Cerebellar cortex (tissue), 1 donor: ENCODE measurements at regions not wholly inside any gene's neighbourhood (a gene's known extent, or its start where the extent isn't known, plus 50 kb on each side); places are given as distances from the start of the nearest gene placed in this dataset.
A peak's percentile ranks its signal among the peaks of the same experiment; 100 is the strongest.
"Not testable (repeated sequence)": the region's sequence is repeated elsewhere in the genome, so short reads cannot be mapped to it uniquely, and the experiment has no call there.

ENCODE experiments used
- DNase-seq: peaks from one replicate; pipeline ENCODE4 v3.0.0-alpha.2; 2015; ENCODE audit warnings: low spot score

DNA sequence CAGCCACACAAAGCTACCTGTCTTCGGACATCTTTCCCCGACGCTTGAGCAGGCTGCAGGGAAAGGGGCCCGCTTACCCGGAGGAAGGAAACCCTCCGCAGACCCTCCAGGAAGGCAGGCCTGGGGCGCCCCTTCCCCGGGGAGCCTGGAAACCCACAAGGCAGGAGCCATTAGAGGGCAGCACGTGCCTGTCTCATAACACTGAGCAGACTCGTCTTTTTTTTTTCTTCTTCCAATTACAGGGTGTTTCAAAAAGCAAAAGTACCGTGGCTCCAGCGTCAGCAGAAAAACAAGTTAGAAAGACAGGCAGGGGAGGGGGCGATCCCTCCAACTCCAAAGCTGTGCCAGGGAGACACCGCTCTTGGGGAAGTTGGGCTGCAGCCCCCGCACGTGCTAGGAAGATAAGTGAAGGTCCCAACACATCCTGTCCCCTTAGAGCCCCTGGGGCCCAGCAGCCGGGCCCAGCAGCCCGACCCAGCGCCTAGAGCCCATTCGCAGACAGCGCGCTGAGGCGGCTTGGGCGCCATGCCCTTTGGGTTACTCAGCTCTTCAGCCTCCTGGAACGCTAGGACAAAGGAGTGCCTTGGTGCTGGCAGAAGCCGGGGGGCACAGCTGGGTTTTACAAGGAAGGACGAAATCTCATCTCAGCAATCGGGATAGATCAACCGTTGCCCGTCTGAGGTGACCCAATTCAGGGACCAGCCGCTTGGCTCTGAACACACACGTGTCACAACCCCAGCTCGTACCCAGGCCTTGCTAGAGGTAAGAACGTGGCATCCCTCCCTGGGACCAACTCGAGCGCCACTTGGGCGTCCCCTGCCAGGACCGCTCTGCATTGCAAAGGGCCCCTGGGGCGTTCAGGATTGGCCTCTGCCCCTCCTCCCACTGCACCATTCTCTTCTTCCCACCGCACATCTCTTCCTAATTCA is 136.3 kb downstream of the LY86 start:
- peak; percentile 51 for DNase-seq

DNA sequence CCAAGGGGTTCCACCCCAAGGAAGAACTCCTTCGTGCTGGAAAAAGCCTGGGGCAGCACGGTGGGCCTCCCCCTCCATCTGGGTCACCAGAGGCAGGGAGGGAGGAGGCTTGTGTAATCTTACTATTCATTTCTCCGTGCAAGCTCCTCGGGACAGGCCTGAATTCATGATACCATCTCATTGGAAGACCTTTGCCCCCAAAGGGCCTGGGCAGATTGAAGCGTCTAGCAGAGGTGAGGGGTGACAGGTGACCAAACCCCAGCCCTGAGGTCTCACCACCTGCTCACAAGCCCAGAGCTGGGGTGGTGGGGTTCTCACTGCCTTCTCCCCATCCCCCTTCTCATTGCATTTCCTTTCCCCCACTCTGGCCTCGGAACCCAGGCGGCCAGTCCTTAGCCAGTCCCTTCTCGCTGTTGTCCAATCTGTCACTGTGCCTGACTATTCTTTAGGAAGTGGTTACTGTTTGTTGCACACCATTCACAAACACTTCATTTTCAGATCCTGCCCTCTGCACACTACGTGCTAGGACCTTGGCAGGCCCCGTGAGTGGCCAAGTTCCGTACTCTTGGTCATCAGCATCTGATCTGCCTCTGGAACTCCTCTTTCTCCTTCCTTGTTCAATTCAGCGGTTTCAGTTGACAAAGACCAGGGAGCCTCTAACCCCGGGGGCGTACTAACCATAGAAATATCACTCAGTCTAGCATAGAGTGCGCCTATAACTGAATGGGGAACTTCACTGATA is 137.1 kb downstream of the LY86 start:
- DNase-seq = no peak

DNA sequence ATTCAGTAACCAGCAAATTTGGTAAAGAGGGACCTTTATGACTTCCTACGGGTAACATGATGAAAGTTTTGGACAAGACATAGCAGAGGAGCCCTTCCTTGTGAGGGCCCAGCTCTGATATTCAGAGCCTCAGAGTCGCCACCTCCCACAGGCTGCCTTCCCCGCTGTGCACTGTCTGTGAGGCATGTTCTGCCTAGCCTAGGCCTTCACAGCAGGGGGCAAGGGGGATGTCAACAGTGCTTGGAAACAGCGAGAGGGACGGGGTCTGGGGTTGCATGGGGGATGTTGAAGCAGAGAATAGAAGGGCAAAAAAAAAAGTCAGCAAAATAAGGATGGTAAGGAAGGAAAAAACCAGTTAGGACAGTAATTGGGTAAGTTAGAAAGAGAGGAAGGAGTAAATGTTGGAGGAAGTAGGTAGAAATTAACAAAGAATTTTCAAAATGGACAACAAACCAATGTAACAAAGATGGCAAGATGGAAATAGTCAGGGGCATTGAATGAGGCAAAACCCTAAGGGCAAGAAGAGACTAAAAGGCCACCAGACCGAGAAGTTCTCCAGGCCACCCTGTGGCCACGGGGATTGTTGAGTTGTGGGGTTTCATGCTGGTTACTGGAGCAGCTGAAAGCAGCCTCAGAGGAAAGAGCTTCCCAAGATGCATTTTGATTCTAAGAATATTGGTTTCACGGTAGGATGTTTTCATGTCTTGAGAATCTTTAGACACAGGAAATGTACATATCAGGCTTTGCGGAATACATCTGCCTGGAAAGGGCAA is 139.8 kb downstream of the LY86 start:
- no peak for DNase-seq

DNA sequence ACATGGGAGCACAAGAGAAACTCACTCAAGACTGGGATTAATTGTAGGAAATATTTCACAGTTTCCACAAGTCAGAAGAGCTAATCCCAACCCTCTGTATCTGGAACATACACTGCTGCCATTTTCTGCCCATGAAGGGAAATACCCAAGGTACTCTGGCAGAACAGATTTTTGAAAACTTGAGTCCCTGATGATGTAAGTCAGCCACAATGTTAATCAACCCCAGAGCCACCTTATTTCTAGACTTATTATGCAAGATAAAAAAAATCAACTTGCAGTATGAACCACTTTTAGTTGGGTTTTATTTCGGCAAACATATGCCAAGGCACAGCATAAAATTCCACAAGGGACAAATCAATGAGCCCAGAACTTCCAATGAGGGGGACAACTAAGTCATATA is 141.5 kb downstream of the LY86 start:
- DNase-seq = no peak

DNA sequence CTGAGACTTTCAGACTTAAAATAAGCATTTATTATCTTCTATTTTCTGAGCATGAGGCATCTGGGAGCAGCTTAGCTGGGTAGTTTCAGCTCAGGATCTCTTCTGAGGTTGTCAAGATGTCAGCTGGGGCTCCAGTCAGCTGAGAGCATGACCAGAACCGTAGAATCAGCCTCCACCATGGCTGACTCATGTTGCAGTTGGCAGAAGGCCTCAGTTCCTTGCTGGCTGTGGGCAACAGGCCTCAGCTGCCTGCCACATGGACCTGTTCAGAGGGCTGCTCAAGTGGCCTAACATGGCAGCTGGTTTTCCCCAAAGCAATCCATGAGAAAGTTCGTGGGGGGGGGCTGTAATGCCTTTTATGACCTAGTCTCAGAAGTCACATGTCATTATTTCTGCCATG is 142.3 kb downstream of the LY86 start:
- no peak for DNase-seq

DNA sequence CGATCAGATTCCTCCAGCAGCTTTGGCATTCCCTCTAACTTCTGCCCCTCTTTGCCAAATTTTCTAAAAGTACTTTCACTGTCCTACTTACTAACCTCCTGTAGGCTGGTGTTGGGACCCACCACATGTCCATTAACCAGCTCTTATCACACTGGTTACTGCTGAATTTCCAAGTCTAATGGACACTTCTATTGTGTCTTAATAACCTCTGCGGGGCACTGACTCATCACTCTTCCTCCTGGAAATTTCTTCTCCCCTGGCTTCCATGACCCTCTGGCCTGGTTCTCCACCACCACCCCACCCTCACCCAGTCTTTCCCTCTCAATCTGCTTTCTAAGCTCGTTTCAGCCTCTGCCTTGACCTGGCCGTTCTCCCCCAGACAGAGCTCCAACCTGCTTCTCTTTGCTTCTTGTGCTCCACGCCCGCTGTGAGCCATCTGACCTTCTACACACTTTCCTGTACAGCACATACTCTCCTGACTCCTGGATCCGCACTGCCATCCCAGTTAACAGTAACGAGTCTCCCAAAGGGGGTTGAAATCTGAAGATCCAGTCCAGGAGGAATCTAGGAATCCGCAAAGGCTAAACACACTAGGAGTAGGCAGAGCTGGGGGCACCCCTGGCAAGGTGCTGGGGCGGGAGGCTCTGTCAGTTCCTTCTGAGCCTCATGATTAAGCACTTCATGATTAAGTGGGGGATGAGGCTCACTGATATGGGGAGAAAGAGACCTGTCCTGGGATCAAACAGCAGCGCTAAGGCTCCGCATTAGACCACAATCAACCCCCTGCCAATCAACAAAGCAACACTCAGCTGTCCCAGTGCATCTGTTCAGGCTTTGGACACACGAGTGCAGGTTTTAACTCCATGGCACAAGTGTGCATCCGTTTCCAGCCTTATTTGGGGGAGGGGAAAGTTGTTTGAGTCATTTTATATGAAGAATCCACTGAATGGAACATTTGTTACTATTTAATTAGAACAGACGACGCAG is 146.3 kb downstream of the LY86 start:
- no peak for DNase-seq

DNA sequence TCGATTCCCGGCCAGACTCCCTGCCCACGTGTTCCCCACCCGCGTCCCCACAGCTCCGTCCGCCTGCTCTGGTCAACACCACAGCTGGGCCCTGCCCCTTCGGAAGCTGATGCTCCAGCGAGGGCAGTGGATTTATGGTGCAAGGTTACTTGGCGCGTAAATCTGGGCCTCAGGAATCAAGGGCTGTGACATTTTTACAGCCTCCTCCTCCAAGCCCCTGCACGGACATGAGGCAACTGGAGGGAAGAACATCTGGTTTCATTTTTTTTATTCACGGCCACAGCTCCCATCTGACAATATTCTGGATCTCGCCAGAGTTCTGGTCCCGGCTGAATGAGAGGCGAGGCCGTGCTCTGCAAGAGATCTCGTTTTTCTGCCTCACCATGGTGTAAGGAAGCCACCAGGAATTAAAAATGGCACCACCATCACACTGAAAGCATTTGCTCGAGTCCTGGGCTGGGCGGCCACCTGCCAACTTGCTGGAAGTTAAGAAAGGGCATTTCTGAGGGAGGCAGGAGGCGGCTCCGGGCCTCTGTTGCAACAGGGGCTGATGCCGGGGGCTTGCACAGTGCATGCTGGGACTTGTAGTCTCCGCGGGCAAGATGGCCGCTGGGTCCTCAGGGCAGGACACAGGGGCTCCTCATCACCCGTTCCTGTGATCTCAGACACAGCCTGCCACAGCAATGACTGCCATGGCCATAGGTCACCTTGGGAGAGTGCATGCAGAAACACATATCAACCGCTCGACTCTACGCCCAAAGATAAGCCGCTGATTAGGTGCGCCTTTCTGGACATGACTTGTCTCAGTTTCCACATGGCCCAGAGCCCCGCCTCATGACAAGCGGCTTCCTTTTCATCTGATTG is 148.5 kb downstream of the LY86 start:
- DNase-seq = no peak

DNA sequence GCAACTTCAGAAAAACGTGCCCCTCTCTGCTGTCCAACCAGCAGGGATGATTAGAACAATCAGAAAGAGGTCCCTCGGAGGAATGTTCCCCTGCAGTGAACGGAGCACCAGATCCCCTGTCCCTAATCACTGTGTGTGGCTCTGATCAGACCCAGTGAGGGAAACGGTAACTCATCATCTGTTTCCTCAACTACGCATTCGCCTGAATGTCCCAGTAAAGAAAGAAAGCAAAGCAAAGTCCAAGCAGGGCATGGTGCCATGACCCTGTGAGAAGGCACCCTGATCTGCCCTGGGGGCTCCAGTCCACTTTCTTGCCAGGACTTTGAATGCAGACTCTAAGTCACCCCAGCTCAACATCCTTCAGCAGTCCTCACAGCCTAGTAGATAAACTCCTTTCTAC is 149.2 kb downstream of the LY86 start:
- no peak for DNase-seq

DNA sequence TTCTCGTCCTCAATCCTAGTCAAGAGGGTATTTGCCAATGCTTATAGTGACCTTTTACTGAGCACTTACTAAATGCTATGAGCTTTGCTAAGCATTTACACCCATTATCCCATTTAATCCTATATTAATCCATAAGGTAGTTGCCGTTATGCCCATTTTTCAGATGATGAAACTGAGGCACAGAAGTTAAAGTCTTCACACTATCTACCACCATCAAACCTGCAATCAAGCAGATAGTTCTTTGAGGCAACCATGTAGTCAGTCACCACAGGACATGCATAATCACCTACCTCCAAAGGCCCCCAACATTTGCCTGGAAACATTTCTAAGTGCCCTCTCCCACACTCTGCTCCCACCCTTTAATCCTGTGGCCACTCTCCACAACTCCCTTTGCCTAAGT is 149.6 kb downstream of the LY86 start:
- no peak for DNase-seq

DNA sequence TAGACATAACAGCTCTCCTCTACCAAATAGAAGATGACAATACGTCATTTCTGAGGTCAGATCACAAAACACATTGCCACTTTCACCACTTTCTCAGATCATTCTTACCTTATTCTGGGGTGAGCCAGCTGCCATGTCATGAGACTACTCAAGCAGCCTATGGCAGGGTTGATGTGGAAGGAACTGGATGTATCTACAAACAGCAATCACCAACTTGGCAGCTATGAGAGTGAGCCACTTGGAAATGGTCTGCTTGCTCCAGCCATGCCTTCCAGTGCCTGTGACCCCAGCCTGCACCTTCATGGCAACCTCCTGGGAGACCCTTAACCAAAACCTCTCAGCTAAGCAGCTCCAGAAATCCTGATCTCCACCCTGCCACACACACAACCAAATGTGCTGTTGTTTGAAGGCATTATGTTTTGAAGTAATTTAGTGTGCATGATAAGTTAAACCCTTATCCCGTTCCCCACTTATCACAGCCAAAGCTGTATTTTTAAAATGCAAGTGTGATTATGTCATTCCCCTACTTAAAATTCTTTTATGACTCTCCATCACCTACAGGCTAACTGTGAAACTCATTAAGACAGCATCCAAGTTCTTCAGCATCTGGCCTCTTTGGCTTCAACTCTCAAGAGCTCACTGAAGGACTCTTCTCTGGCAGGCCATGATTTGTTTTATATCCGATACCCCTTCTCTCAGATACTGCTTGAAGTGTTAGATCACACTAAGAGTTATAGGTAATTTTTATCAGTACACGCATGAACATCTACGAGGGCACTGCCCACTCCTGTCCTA is 150.6 kb downstream of the LY86 start:
- DNase-seq = no peak

DNA sequence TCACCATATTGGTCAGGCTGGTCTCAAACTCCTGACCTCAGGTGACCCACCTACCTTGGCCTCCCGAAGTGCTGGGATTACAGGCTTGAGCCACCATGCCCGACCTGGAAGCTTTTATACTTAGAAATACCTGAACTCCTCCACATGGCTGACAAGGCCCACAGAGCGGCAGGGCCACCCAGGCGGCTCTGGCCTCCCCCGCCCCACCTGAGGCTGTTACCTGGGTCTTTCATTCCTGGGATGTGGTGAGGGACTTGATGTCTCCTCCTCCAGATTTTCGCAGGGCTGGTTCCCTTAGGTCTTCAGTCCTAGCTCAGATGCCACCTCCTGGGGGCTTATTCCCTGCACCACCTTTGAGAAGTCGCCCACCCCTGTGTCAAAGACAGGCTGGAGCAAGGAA is 152.1 kb downstream of the LY86 start:
- DNase-seq = no peak

DNA sequence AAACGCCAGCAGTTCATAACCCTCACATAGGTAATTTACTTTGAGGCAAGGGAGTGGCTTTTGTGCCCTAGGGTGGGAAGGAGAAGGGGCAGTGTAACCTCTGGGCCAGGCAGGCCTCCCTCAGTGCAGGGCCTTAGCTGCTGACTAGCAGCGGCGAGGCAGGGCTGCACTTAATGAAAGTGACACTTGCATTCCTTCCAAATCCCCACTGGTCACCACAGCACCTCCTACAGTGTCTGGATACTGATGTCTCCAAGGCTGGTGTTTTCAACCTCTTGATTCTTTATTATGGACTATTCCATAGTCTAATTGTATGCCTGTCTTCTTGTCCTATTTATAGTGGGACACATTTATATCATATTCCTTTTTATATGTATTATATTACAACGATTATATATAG is 152.7 kb downstream of the LY86 start:
- DNase-seq = no peak

DNA sequence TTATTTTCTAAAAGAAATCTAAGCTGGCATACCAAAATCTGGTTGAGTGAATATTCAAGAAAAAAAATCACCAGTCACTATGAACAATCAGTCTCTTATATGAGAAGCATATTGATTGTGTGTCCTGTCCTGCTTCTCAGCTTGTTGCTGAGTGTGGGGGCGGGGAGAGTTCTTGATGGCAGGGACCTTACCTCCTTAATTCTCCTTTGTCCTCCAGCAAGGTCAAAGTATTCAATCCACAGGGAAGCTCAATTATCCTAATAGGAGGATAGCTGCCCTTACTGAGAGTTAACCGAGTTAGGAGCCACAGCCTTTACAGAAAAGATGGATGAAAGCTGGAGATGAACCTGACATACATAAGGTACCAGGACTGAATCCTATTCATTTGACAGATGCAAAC is 154.0 kb downstream of the LY86 start:
- no peak for DNase-seq

DNA sequence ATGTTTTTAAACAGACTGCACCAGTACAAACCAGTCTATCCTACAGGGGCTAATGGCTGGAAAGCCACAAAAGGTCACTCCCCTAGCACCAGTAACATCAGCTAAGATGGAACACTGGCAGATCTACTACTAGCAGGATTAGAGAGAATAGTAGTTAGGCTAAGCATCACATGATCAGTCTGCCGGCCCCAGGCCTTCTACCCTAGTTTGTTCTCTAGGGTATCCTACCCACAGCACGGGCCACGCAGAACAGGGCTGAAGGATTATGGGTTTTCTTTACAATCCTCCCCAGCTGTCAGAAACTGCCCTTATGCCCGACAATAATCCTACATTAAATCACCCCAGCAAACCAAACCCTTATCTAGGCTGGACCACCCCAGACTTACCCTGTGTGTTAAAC is 156.0 kb downstream of the LY86 start:
- DNase-seq = no peak

DNA sequence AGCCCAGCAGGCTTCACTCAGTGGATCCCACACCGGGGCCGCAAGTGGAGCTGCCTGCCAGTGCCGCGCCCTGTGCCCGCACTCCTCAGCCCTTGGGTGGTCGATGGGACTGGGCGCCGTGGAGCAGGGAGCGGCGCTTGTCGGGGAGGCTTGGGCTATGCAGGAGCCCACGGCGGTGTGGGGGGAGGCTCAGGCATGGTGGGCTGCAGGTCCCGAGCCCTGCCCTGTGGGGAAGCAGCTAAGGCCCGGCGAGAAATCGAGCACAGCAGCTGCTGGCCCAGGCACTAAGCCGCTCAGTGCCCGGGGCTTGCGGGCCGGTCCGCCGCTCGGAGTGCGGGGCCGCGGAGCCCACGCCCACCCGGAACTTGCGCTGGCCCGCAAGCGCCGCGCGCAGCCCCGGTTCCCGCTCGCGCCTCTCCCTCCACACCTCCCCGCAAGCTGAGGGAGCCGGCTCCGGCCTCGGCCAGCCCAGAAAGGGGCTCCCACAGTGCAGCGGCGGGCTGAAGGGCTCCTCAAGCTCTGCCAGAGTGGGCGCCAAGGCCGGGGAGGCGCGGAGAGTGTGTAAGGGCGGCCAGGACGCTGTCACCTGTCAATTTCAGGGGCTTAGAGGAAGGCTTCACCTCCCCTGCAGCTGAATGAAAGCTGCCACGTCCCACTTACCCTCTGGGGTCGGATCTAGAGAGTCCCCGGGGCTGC is 157.3 kb downstream of the LY86 start:
- not testable (repeated sequence) for DNase-seq

DNA sequence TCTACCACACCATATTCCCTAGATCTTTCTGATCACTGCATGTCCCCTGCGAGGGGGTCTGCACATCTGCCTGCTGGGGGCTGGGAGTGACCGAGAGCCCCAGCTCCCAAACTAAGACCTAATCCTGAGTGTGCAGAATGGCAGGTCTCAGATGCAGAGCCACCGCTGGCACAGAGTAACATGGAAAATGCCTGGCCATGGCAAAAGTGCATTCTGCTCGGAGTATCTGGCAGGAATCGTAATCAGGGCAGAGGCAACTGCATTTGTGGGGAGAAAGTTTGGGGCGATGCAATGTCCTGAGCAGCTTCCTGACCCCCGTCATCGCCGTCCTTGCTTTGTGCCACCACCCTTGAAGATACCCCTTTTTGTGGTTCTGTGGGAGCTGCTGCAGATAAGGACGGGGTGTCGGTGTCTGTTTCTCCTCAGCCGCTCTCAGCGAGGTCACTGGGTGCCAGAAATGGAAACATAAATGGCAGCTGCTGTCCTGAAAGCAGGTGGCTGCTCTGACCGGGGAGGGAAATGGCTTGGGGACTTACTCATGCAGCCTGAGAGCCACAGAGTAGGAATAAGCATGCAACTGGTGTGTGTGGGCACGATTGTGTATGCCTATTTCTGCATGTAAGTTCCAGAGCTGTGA is 157.9 kb downstream of the LY86 start:
- DNase-seq = no peak

DNA sequence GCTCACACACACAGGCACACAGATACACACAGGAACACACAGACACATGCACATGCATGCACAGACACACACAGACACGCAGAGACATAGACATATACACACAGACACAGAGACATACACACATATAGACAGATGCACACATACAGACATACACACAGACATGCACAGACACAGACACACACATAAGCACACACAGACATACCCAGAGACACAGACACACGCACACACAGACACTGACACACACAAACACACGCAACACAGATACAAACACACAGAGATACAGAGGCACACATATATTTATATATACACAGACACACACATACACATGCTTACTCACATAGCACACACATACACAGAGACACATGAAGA is 158.4 kb downstream of the LY86 start:
- DNase-seq = no peak

DNA sequence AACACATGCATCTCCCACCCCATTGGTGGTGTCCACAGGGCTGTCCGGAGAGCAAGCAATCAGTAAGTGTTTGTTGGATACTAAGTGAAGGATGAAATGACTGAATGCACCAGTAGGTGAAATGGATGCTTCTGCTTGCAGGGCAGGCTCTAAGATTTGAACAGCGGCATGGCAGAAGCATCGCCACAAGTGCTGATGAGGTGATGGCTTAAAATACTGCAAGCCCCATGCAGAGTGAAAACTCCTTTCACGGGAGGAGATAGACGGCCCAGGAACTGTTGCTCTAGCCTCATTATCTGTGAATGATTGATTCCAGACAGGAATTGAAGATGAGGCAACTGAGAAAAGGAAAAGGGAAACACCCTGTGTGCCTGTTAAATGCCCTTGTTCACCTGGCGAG is 158.9 kb downstream of the LY86 start:
- no peak for DNase-seq

DNA sequence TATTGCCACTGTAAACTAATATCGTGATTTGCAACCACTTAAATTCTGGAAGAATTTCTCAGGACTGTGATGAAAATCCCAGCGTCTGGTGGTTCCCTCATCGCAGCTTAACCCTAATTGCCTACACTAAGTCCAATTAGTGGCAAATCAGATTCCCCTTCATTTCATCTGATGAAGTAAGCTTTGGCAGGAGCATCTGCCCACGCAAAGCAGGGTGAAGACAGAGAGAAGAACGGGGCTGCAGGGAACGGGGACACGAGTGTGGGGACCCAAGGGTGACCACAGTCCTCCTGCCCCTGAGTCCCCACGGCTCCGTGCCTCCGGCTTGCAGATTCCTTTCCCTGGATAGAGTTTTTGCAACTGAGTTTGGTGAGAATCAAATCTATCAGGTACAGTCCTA is 159.5 kb downstream of the LY86 start:
- no peak for DNase-seq
